Karpas-422 (cell line): ENCODE measurements at regions not wholly inside any gene's neighbourhood (a gene's known extent, or its start where the extent isn't known, plus 50 kb on each side); places are given as distances from the start of the nearest gene placed in this dataset.

Source experiments
- DNase-seq: peaks from one replicate; pipeline ENCODE4 v3.0.0-alpha.2; 2015
- H2AFZ ChIP-seq: fragments of 200-600 bp; sonication (generic); 2 replicates; pipeline ENCODE4 v1.6.1; 2014; ENCODE audit warnings: antibody characterized with exemption, low read length, mixed read lengths
- H3K27ac ChIP-seq: fragments of 200-600 bp; sonication (generic); 2 replicates; pipeline ENCODE4 v1.5.1; 2014; ENCODE audit warnings: mild to moderate bottlenecking, low read length, moderate library complexity
- H3K27me3 ChIP-seq: fragments of 200-600 bp; sonication (generic); 2 replicates; pipeline ENCODE4 v1.6.1; 2014; ENCODE audit warnings: low read length, mixed read lengths
- H3K36me3 ChIP-seq: fragments of 200-600 bp; sonication (generic); 2 replicates; pipeline ENCODE4 v1.6.1; 2014; ENCODE audit warnings: low read length, mixed read lengths; ENCODE audit not compliant: insufficient read depth
- H3K4me1 ChIP-seq: fragments of 200-600 bp; sonication (generic); 2 replicates; pipeline ENCODE4 v1.6.1; 2014; ENCODE audit warnings: mild to moderate bottlenecking, low read length, mixed read lengths
- H3K4me2 ChIP-seq: fragments of 200-600 bp; sonication (generic); 2 replicates; pipeline ENCODE4 v1.6.1; 2014; ENCODE audit warnings: low read length, low read depth, mild to moderate bottlenecking; ENCODE audit not compliant: poor library complexity, severe bottlenecking
- H3K4me3 ChIP-seq: fragments of 200-600 bp; sonication (generic); 2 replicates; pipeline ENCODE4 v1.5.1; 2014; ENCODE audit warnings: mild to moderate bottlenecking, antibody characterized with exemption, low read length, mixed read lengths
- H3K79me2 ChIP-seq: fragments of 200-600 bp; sonication (generic); 2 replicates; pipeline ENCODE4 v1.6.1; 2014; ENCODE audit warnings: mild to moderate bottlenecking, low read length, mixed read lengths
- H3K9ac ChIP-seq: fragments of 200-600 bp; sonication (generic); 2 replicates; pipeline ENCODE4 v1.6.0; 2014; ENCODE audit warnings: low read length
- H3K9me2 ChIP-seq: fragments of 200-600 bp; sonication (generic), shearing (Covaris generic); replicated peaks from 2 replicates; pipeline ENCODE4 v1.6.0; 2014; ENCODE audit warnings: mild to moderate bottlenecking, low read length, moderate library complexity; ENCODE audit not compliant: insufficient read depth
- H3K9me3 ChIP-seq: fragments of 300-700, 200-600 bp; sonication (generic); 2 replicates; pipeline ENCODE4 v1.6.1; 2014; ENCODE audit warnings: low read length, mixed read lengths
- H4K20me1 ChIP-seq: fragments of 200-600 bp; sonication (generic); 2 replicates; pipeline ENCODE4 v1.6.1; 2014; ENCODE audit warnings: mild to moderate bottlenecking, antibody characterized with exemption, low read length, low read depth; ENCODE audit not compliant: insufficient read depth

- Histone ChIP-seq H3K9ac (no peak overlapping the region), H4K20me1 (no peaks in the 10 kb centered on the region), H2AFZ (no peak overlapping the region), H3K36me3 (no peaks in the 10 kb centered on the region), H3K4me1 (peaks cover 4% of the 10 kb centered on the region; the same call in 1 of the 2 replicates), H3K9me3 (no peaks in the 10 kb centered on the region), H3K27me3 (no peaks in the 10 kb centered on the region), H3K27ac (no peak overlapping the region), H3K4me2 (no peak overlapping the region), H3K9me2 (no peaks in the 10 kb centered on the region), H3K4me3 (no peak overlapping the region), H3K79me2 (no peaks in the 10 kb centered on the region)
- DNase-seq = no peak
Measured at GRCh38 chr17:13863436-13863835, 205.9 kb upstream of the COX10 start.

GRCh38 chr17:13864521-13864920 lies 204.8 kb upstream of the COX10 start:
- no peaks in the 10 kb centered on the region for H3K9me3 ChIP-seq
- H3K36me3 ChIP-seq = no peaks in the 10 kb centered on the region
- H3K4me1 ChIP-seq = peaks cover 4% of the 10 kb centered on the region; the same call in 1 of the 2 replicates
- no peak overlapping the region for H3K4me2 ChIP-seq
- no peaks in the 10 kb centered on the region for H4K20me1 ChIP-seq
- H3K9ac ChIP-seq = no peak overlapping the region
- no peaks in the 10 kb centered on the region for H3K9me2 ChIP-seq
- H3K27me3 ChIP-seq = no peaks in the 10 kb centered on the region
- H3K4me3 ChIP-seq = no peak overlapping the region
- DNase-seq = no peak
- no peak overlapping the region for H3K27ac ChIP-seq
- H3K79me2 ChIP-seq = no peaks in the 10 kb centered on the region
- no peak overlapping the region for H2AFZ ChIP-seq

GRCh38 chr17:13865650-13866049 lies 203.7 kb upstream of the COX10 start:
- no peak overlapping the region for H3K4me3 ChIP-seq
- no peak overlapping the region for H2AFZ ChIP-seq
- H3K79me2 ChIP-seq = no peaks in the 10 kb centered on the region
- H3K36me3 ChIP-seq = no peaks in the 10 kb centered on the region
- H4K20me1 ChIP-seq = no peaks in the 10 kb centered on the region
- no peak overlapping the region for H3K27ac ChIP-seq
- no peak for DNase-seq
- H3K9ac ChIP-seq = no peak overlapping the region
- H3K9me2 ChIP-seq = no peaks in the 10 kb centered on the region
- no peak overlapping the region for H3K4me2 ChIP-seq
- H3K4me1 ChIP-seq = peaks cover 4% of the 10 kb centered on the region; the same call in 1 of the 2 replicates
- no peaks in the 10 kb centered on the region for H3K9me3 ChIP-seq
- no peaks in the 10 kb centered on the region for H3K27me3 ChIP-seq

GRCh38 chr17:13869331-13869940 lies 199.9 kb upstream of the COX10 start:
- H3K27me3 ChIP-seq = no peaks in the 10 kb centered on the region
- H4K20me1 ChIP-seq = no peaks in the 10 kb centered on the region

GRCh38 chr17:13871261-13871660 lies 198.0 kb upstream of the COX10 start:
- no peaks in the 10 kb centered on the region for H3K27me3 ChIP-seq
- no peak overlapping the region for H2AFZ ChIP-seq
- no peaks in the 10 kb centered on the region for H3K79me2 ChIP-seq
- H3K9ac ChIP-seq = no peak overlapping the region
- H3K36me3 ChIP-seq = no peaks in the 10 kb centered on the region
- no peaks in the 10 kb centered on the region for H4K20me1 ChIP-seq
- DNase-seq = no peak
- H3K27ac ChIP-seq = no peak overlapping the region
- H3K9me2 ChIP-seq = no peaks in the 10 kb centered on the region
- H3K4me2 ChIP-seq = no peak overlapping the region
- no peaks in the 10 kb centered on the region for H3K4me1 ChIP-seq
- H3K4me3 ChIP-seq = no peak overlapping the region
- H3K9me3 ChIP-seq = no peaks in the 10 kb centered on the region

More at GRCh38 chr17:13869331-13869940, 199.9 kb upstream of the COX10 start:
- Histone ChIP-seq H2AFZ (no peak overlapping the region), H3K27ac (no peak overlapping the region), H3K9me3 (no peaks in the 10 kb centered on the region), H3K4me2 (no peak overlapping the region), H3K9me2 (no peaks in the 10 kb centered on the region), H3K79me2 (no peaks in the 10 kb centered on the region), H3K9ac (no peak overlapping the region), H3K4me1 (no peaks in the 10 kb centered on the region), H3K36me3 (no peaks in the 10 kb centered on the region), H3K4me3 (no peak overlapping the region)
- no peak for DNase-seq

- H2AFZ ChIP-seq = no peak overlapping the region
- H3K9me3 ChIP-seq = no peaks in the 10 kb centered on the region
- H3K27me3 ChIP-seq = no peaks in the 10 kb centered on the region
- no peaks in the 10 kb centered on the region for H3K36me3 ChIP-seq
- no peak overlapping the region for H3K9ac ChIP-seq
- H3K4me1 ChIP-seq = no peaks in the 10 kb centered on the region
- H3K27ac ChIP-seq = no peak overlapping the region
- no peaks in the 10 kb centered on the region for H3K79me2 ChIP-seq
- no peaks in the 10 kb centered on the region for H4K20me1 ChIP-seq
- H3K4me2 ChIP-seq = no peak overlapping the region
- no peaks in the 10 kb centered on the region for H3K9me2 ChIP-seq
- DNase-seq = no peak
- no peak overlapping the region for H3K4me3 ChIP-seq
Measured at GRCh38 chr17:13874134-13874533, 195.2 kb upstream of the COX10 start.

GRCh38 chr17:13874817-13875216 lies 194.5 kb upstream of the COX10 start:
- H3K36me3 ChIP-seq = no peaks in the 10 kb centered on the region
- no peak overlapping the region for H2AFZ ChIP-seq
- peak; percentile 38 for DNase-seq
- no peak overlapping the region for H3K27ac ChIP-seq
- no peaks in the 10 kb centered on the region for H3K9me3 ChIP-seq
- no peaks in the 10 kb centered on the region for H3K79me2 ChIP-seq
- no peaks in the 10 kb centered on the region for H4K20me1 ChIP-seq
- H3K4me2 ChIP-seq = no peak overlapping the region
- no peak overlapping the region for H3K9ac ChIP-seq
- no peaks in the 10 kb centered on the region for H3K27me3 ChIP-seq
- no peak overlapping the region for H3K4me3 ChIP-seq
- no peaks in the 10 kb centered on the region for H3K9me2 ChIP-seq
- H3K4me1 ChIP-seq = no peaks in the 10 kb centered on the region

- no peak overlapping the region for H3K9ac ChIP-seq
- H3K4me3 ChIP-seq = no peak overlapping the region
- H3K79me2 ChIP-seq = no peaks in the 10 kb centered on the region
- H3K4me1 ChIP-seq = no peaks in the 10 kb centered on the region
- no peaks in the 10 kb centered on the region for H3K36me3 ChIP-seq
- no peaks in the 10 kb centered on the region for H3K27me3 ChIP-seq
- H3K4me2 ChIP-seq = no peak overlapping the region
- H3K9me3 ChIP-seq = no peaks in the 10 kb centered on the region
- H2AFZ ChIP-seq = no peak overlapping the region
- no peaks in the 10 kb centered on the region for H3K9me2 ChIP-seq
- no peak for DNase-seq
- no peak overlapping the region for H3K27ac ChIP-seq
- no peaks in the 10 kb centered on the region for H4K20me1 ChIP-seq
Measured at GRCh38 chr17:13879961-13880466, 189.3 kb upstream of the COX10 start.
